ENCODE measurements at regions not wholly inside any gene's neighbourhood (a gene's known extent, or its start where the extent isn't known, plus 50 kb on each side); places are given as distances from the start of the nearest gene placed in this dataset.
A peak's percentile ranks its signal among the peaks of the same experiment; 100 is the strongest.

DNA sequence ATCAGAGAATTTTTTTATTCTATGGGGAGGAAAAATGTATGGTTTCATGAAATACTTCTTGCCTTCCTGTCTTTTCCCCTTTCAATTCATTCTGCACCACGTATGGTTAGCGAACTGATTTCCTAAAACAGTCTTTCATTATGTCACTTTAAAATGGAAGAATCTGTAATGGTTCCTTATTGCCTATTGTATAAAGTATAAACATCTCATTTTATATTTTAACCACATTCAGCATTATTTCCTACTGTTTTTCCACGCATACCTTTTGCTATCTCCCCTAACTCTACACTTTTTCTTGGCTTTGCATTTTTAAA is 232.3 kb upstream of the B3GALT2 start:
- CTCF ChIA-PET: interaction anchor here (1.6 kb wide), 1 partner anchor 18 kb away, joined by 5 read pairs; no protein-coding TSS in a partner anchor
- no peak for DNase-seq (ENCODE audit: low read depth, low spot score)
- POLR2A ChIA-PET: no interaction called here
- TF ChIP-seq, protein P1, sequence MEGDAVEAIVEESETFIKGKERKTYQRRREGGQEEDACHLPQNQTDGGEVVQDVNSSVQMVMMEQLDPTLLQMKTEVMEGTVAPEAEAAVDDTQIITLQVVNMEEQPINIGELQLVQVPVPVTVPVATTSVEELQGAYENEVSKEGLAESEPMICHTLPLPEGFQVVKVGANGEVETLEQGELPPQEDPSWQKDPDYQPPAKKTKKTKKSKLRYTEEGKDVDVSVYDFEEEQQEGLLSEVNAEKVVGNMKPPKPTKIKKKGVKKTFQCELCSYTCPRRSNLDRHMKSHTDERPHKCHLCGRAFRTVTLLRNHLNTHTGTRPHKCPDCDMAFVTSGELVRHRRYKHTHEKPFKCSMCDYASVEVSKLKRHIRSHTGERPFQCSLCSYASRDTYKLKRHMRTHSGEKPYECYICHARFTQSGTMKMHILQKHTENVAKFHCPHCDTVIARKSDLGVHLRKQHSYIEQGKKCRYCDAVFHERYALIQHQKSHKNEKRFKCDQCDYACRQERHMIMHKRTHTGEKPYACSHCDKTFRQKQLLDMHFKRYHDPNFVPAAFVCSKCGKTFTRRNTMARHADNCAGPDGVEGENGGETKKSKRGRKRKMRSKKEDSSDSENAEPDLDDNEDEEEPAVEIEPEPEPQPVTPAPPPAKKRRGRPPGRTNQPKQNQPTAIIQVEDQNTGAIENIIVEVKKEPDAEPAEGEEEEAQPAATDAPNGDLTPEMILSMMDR (IDR thresholded peaks at IDR 0.05; ENCODE audit: insufficient read depth, low read length, missing control alignments): no peak
- H3K4me3 ChIP-seq (ENCODE audit: low read depth, low read length): peak overlapping the region; percentile 40

DNA sequence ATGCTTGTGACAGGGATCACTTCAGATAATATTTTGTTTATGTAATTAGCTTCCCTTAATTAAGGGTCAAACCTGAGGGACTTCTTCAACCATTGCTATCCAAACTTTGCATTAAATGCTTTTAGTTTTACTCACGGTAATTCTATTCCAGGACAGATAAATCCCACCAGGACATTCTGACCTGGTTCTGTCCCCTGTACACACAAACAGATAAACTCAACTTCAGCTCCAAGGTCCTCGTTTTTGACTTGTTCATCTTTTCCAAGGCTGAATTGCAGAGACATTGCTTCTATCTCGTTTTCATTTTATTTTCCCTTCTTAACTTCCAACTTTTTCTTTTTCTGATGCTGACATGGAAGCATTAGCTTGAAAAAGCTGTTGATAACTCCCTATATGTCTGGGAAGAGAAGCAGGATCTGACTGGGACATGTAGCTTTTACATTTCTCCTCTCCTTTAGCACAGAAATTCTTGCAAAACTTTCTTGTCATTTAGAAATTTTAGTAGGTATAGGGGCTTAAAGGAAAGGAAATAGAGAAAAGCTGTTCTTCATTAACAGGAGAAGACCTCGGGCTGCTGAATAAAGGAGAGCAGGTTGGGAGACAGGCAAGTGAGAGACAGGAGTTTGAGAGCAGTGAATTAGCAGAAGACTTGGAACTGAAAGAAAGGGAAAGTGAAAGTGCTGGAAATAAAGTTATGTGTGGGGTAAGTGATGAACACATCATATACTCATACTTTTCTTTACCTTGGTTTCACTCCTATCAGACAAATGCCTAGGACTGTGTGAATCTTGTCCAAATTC is 231.7 kb upstream of the B3GALT2 start:
- ChIA-PET CTCF (interaction anchor here (1.1 to 1.6 kb wide), 3 partner anchors 13 to 232 kb away, joined by 3 to 5 read pairs (median 5); partner anchors contain the start of gene B3GALT2), POLR2A (no interaction called here)
- DNase-seq (ENCODE audit: low read depth, low spot score): no peak

DNA sequence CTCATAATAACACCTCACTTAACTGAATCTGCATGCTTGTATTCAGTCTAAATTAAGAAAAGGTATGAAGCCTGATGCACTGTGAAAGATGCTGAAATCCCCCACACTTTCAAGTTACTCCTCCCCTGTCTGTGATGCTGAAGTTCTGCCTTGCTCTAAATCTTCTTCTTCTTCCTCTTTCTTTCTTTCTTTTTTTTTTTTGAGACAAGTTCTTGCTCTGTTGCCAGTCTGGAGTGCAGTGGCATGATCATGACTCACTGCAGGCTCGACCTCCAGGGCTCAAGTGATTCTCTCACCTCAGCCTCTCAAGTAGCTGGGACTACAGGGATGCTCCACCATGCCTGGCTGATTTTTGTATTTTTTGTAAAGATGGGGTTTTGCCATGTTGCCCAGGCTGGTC is 231.0 kb upstream of the B3GALT2 start:
- no peak for DNase-seq (ENCODE audit: low read depth, low spot score)
- no peak overlapping the region for H3K4me3 ChIP-seq (ENCODE audit: low read depth, low read length)
- TF ChIP-seq, protein P1 (IDR thresholded peaks at IDR 0.05; ENCODE audit: insufficient read depth, low read length, missing control alignments): no peak
- POLR2A ChIA-PET: no interaction called here
- CTCF ChIA-PET: interaction anchor here (1.1 to 1.6 kb wide), 3 partner anchors 12 to 231 kb away, joined by 3 to 5 read pairs (median 5); partner anchors contain the start of gene B3GALT2

More for the DNA sequence above, 231.7 kb upstream of the B3GALT2 start:
- TF ChIP-seq, protein P1 (IDR thresholded peaks at IDR 0.05; ENCODE audit: insufficient read depth, low read length, missing control alignments): no peak
- H3K4me3 ChIP-seq (ENCODE audit: low read depth, low read length): peak overlapping the region; percentile 40

DNA sequence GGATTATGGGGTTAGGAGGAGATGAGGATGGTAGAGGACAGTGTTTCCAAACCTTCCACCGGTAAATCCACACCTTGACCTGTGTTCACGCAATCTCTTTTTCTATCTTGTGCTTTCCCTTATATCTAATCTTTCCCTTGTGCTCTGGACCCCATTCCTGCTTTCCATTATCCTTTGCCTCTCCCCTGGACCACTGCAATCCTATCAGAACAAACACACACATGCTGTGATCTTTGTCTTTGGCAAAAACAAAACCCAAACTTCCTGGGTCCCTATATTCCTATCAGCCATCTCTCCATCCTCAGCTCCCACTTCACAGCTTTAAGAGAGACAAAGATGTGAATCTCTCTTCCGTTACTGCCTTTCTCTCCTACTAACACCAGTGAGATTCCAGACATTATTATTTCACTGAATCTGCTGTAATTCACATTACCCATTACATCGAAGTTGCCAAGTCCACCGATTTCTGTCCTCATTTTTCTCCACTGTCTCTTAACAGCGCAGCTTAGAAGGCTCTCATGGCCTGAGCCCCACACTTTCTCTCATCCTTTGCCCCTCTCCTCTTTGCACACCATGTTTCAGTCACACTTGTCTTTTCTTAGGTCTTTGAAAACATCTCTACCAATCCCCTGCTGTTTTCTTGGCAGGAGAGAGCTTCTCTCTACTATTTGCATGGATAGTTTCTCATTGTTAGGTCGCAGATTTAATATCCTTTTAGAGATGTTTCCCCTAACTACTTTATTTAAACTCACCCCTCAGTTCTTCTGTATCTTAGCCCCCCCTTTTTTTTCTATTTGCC is 230.0 kb upstream of the B3GALT2 start:
- POLR2A ChIA-PET: no interaction called here

DNA sequence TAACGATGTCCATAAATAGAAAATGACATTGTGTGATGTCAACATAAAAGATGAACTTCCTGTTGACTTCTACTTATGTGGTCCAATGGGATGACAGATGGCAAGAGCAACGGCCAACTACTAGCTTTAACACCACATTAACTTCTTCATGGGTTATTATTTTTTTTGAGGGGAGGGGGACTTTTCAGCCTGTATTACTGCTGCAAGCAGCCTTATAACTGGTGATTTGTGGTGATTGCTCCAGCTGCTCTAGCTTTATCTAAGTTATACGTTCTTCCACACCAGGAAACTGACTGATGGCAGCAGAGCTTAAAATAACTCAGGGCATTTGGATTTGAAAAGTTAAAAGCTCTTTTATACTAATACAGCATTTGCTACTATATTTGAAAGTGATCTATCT is 228.8 kb upstream of the B3GALT2 start:
- TF ChIP-seq, protein P1 (IDR thresholded peaks at IDR 0.05; ENCODE audit: insufficient read depth, low read length, missing control alignments): no peak
- no peak for DNase-seq (ENCODE audit: low read depth, low spot score)
- ChIA-PET POLR2A (no interaction called here), CTCF (no interaction called here)
- no peak overlapping the region for H3K4me3 ChIP-seq (ENCODE audit: low read depth, low read length)

More for the DNA sequence above, 230.0 kb upstream of the B3GALT2 start:
- CTCF ChIA-PET: interaction anchor here (0.8 to 1.1 kb wide), 2 partner anchors 9 to 230 kb away, joined by 4 to 5 read pairs; partner anchors contain the start of gene B3GALT2
- no peak for DNase-seq (ENCODE audit: low read depth, low spot score)
- TF ChIP-seq, protein P1 (IDR thresholded peaks at IDR 0.05; ENCODE audit: insufficient read depth, low read length, missing control alignments): no peak
- no peak overlapping the region for H3K4me3 ChIP-seq (ENCODE audit: low read depth, low read length)

DNA sequence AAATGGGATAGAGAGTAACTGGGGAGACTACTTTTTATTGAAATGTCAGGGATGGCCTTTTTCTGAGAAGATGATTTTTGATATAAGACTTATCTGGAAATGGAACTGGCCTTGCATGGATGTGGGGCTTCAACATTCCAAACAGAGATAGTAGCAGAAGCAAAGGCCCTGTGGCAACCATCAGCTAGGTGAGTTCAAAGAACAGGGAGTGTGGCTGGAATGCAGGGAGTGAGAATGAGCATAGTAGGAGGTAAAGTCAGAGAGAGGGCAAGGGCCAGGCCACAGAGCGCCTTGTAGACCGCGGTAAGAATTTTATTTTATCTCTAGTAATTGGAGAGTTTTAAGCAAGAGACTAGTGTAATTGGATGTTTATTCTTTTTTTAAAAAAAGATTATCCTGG is 227.0 kb upstream of the B3GALT2 start:
- CTCF ChIA-PET: interaction anchor here (1.1 kb wide), 1 partner anchor 8 kb away, joined by 3 read pairs; no protein-coding TSS in a partner anchor
- POLR2A ChIA-PET: no interaction called here
- no peak overlapping the region for H3K4me3 ChIP-seq (ENCODE audit: low read depth, low read length)
- TF ChIP-seq, protein P1 (IDR thresholded peaks at IDR 0.05; ENCODE audit: insufficient read depth, low read length, missing control alignments): no peak
- no peak for DNase-seq (ENCODE audit: low read depth, low spot score)

Measured in AG04449 (cell line).